NCI-H1694 (cell line): ENCODE measurements at regions not wholly inside any gene's neighbourhood (a gene's known extent, or its start where the extent isn't known, plus 50 kb on each side); places are given as distances from the start of the nearest gene placed in this dataset.
"Not testable (repeated sequence)": the region's sequence is repeated elsewhere in the genome, so short reads cannot be mapped to it uniquely, and the experiment has no call there.

ENCODE experiments used
- DNase-seq: peaks from one replicate; lab custom pipeline; 2025; lab: John Stamatoyannopoulos, UW

DNA sequence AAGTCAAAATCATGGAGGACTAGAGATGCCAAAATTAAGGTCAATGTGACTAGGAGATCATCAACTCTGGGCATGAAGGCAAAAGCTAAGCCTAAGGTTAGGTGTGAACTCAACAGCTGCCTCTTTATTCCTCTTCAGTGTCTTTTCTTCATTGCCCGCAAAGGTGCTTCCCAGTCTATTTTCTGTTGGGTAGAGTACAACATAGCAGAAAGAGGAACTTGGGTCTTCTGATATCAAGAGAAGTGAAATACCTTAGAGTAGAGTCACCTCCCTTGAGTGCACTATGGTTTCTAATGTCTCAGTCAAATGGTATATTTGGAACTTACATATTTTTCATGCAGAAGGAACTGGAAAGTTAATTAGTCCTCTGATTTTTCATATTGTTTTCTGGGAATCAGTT is 122.5 kb upstream of the GRIN3A start:
- DNase-seq: no peak

DNA sequence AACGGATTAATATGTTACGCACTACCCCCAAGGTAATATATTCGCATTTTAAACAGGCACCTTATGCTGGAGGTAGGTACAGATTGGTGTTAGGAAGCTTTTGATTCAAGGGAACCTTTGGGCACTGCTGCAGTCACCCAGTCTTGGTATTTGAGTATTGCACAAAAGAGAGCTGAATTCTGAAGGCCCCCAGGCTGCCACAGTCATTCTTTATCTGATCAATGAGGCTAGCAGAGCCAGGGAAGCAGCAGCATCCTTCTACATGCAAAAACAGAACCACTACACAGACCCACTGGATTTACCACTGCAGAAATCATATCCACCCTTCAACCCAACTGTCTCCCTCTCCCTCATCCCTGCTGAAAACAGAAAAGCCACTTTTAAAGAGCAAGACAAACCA is 121.2 kb upstream of the GRIN3A start:
- DNase-seq: no peak

DNA sequence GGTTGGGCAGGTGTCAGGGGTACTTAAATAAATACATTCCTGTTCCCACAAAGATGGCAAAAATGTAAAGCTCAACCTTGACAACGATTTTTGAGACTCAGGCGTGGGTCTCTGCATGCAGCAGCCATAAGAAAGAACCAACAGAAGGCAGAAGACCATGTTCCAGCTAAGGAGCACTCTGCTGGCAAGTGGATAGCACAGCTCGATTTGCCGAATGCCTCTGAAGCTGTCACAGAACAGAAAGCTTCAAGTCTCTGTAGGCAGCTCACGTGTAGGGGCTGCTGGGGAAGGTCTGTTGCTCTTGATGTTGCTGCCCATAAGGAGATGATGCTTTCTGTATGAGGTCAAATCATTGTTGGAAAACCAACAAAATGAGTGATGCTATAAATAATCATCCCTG is 119.6 kb upstream of the GRIN3A start:
- DNase-seq: no peak

DNA sequence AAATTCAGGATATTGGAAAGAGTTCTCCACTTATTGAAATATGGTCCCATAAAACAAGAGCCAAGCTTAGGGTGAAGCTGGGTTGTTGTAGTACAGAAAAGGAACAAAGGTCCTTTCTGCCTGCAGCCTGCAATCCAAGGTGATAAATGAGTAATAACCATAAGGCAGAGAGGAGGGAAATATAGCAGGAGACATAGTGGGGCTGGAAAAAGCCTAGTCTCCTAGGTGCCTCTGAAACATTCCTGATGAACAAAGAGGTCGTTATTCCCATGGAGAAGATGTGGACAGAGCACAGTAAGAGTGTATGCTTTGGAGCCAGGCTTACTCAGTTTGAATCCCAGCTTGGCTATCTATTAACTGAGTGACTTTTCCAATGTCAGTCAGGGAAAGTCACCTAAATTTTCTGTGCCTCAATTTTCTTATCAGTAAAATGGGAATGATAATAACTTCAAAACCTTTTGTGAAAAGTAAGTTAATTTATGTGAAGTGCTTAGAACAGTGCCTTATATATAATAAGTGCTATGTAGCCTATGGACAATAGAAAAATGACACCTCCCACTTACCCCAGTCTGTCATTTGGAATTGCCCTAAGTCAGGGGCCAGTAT is 110.8 kb upstream of the GRIN3A start:
- no peak for DNase-seq

DNA sequence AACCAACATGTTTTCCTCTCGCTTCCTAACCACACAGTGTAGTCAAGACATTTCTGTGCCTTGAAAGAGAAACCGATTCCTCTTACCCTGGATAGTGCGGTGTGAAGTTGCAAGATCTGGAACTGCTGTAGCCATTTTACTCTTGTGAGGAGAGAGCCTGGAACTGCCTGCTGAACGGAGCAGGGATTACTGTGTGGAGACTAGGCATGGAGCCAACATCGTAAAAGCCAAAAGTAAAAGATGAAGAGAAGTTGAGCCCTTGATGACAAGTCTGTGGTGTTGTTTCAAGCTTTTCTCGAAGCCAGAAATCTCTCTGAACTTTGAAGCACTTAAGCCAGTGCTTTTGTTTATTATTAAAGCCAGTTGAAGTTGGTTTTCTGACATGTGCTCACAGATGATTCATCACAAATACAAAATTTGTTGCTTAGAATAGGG is 110.1 kb upstream of the GRIN3A start:
- DNase-seq: no peak

DNA sequence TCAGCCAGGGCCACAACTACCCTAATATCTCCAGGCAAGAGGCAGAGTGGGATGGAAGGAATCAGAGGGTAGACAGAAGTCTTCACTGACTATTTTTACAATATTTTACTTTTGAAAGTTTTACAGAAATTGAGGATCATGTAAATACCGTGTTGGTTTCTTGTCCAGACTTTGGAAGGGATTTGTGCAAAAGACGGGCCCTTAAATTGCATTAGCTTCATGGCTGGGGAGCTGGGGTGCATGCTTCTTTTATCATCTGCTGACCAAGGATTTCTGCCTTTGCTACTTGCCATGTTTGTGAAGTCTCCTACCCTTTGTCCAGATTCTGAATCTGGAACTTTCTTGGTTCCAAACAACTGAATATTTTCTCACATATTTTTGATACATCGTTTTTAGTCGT is 107.7 kb upstream of the GRIN3A start:
- DNase-seq: no peak

DNA sequence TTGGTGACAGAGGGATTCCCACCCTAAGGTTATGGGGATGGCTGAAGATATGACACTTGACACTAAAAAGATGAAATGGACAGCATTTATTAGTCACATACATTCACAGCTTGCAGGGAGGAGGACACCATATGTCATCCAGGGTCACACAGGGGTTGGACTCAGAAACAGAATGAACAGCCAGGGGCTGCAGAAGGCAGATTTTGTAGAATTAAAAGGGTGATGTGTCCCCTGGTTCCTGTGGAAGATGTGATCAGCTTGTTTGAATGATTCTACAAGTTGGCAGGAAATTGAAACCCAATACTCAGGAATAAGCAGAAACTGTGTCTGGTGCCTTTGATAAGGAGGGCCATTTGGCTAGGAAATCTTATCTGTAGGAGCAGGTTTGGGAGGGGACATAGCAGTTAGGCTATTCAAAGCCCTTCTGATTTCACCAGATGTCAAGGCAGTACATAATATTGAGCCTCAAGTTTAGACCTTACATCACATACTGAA is 102.3 kb upstream of the GRIN3A start:
- DNase-seq: no peak

DNA sequence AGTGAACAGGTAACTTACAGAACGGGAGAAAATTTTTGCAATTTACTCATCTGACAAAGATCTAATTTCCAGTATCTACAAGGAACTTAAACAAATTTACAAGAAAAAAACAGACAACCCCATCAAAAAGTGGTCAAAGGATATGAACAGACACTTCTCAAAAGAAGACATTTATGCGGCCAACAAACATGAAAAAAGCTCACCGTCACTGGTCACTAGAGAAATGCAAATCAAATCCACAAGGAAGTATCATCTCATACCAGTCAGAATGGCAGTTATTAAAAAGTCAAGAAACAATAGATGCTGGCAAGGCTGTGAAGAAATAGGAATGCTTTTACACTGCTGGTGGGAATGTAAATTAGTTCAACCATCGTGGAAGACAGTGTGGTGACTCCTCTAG is 100.5 kb upstream of the GRIN3A start:
- not testable (repeated sequence) for DNase-seq

DNA sequence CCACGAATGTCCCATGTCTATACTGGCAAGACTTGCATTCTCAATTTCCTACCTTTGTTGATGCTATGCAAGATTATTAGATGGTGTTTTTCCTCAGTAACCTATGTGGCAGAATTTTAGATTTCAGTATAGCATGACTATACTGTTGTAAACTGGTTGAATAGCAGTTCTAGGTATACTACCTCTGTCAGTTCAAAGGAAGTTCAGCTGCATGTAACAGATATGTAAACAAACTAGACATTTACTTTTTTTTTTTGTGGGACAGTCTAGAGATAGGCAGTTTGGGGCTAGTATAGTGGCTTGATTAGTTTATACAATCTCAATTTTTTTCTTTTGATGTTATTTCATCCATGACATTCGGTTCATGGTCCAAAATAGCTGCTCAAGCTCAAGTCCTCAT is 97.6 kb upstream of the GRIN3A start:
- no peak for DNase-seq

DNA sequence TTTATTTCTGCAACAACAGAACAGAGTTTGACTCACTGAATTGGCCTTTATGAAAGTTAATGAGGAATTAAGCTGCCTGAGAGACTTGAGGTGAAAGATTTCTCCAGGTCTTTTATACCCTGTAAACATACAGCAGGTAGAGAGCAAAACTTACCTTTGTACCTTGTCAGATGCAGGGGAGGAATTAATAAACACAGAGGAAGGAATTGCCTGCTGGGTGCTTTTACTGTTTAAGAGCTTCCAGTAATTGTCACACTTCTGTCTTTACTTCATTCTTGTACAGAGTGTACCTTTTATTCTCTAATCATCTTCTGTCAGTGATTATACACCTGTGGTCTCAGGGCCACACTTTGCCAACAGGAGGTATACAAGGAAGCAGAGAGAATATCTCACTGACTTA is 94.0 kb upstream of the GRIN3A start:
- DNase-seq: no peak

DNA sequence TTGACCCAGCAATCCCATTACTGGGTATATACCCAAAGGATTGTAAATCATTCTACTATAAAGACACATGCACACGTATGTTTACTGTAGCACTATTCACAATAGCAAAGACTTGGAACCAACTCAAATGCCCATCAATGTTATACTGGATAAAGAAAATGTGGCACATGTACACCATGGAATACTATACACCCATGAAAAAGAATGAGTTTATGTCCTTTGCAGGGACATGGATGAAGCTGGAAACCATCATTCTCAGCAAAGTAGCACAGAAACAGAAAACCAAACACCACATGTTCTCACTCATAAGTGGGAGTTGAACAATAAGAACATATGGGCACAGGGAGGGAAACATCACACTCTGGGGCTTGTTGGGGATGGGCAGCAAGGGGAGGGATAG is 83.0 kb upstream of the GRIN3A start:
- not testable (repeated sequence) for DNase-seq

DNA sequence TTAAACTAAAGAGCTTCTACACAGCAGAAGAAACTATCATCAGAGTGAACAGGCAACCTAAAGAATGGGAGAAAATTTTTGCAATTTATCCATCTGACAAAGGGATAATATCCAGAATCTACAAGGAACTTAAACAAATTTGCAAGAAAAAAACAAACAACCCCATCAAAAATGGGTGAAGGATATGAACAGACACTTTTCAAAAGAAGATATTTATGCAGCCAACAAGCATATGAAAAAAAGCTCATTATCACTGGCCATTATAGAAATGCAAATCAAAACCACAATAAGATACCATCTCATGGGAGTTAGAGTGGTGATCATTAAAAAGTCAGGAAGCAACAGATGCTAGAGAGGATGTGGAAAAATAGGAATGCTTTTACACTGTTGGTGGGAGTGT is 82.5 kb upstream of the GRIN3A start:
- DNase-seq: not testable (repeated sequence)

DNA sequence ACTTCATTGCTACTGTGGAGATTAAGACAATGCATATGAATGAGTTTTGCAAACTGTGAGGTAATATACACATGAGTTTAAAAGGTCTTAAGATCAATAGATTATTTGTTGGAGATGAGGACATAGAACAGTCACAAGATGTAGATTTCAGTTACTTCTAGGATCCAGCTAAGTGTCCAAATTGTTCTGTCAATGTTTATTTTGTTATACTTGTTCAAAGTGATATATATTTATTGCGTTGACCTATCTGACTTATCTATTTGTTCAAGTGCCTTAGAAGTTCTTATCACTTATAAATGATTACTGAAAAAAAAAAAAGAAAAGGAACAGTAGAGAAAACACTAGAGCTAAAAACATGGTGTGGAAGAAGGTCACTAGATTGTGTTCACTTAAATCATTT is 75.6 kb upstream of the GRIN3A start:
- DNase-seq: no peak

DNA sequence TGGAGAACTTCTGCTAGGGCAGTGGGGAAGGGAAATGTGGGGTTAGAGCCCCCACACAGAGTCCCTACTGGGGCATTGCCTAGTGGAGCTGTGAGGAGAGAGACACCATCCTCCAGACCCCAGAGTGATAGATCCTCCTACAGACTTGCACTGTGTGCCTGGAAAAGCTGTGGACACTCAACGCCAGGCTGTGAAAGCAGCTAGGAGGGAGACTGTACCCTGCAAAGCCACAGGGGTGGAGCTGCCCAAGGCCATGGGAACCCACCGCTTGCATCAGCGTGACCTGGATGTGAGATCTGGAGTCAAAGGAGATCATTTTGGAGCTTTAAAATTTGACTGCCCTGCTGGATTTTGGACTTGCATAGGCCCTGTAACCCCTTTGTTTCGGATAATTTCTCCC is 69.4 kb upstream of the GRIN3A start:
- DNase-seq: not testable (repeated sequence)

DNA sequence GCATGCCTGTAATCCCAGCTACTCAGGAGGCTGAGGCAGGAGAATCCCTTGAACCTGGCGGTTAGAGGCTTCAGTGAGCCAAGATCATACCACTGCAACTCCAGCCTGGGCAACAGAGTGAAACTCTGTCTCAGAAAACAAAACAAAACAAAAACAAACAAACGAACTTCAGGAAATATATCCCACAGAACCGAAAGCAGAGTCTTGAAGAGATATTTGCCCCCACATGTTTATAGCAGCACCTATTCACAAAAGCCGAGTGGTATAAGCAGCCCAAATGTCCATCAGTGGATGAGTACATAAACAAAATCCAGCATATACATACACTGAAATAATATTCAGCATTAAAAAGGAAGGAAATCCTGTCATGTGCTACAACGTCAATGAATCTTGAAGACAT is 57.6 kb upstream of the GRIN3A start:
- no peak for DNase-seq

DNA sequence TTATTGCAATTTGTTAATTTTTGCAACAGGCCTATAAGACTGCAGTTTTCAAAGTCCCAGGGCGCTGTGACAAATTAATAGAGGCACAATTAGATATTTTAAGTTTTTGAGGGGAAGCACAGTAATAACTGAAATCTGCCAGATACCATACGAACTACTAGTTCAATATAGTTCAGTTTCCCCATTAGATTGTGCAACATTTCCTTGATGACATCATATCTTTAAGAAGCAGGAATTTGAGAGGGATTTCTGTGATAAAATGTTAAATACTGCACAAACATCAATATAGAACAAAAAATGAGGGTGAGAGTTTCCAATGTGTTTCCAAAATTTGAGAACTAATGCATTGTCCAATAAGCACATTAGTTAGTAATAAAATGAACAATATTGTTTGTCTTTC is 56.7 kb upstream of the GRIN3A start:
- DNase-seq: no peak

DNA sequence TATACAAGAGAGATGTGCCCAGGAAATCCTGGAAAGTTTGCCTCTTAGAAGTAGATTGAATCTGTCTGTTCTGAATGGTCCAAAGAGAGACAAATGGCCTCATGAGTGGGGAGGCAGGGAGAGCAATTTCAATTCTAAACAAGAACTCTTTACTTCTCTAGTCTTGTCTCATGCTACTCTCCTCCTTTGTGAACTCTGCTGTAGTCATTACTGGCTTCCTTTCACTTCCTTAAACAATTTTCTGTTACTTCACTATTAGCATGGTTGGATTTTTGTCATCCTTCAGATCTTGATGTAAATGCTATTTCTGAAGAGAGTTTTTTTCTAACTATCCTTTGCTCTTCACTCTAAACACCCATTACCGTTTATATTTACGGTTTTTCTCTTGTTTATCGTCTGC is 54.0 kb upstream of the GRIN3A start:
- no peak for DNase-seq

DNA sequence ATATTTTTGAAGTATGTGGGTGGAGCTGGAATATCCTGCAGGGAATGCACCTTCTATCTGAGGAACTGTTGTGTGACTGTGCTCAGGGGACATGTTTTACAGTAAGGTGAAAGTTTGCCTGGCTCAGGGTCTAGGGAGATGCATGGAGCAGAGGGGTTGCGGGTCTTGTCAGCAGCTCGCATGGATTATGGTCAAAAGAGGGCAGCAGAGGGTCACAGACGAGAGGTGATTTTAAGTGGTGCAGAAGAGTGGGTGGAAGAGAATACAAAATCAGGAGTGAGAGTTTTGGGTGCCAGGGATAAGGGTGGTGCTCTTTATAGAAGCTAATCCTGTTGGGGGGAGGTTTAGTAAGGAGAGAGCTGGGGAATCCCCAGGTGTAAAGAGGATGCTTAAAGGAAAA is 53.5 kb upstream of the GRIN3A start:
- peak; percentile 22 for DNase-seq

DNA sequence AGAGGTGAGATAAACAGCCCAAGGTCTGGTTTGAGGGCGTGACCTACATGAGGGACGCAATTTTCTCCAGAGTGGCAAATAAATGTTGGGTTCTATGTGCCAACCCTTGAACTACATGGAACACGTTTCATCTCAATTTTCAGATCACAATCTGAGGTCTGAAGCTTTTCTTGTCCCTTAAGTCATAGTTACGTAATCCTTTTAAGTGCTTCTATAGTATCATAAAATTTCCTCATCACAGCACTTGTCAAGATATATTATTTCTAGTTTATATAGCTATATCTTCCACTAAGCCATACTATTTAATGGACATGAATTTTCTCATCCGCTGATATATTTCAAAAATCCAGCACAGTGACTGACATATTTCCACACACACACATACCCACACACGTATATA is 53.1 kb upstream of the GRIN3A start:
- no peak for DNase-seq
